GM12878 (cell line): ENCODE measurements at regions not wholly inside any gene's neighbourhood (a gene's known extent, or its start where the extent isn't known, plus 50 kb on each side); places are given as distances from the start of the nearest gene placed in this dataset.

Source experiments
- ATAC-seq: fragments of 200-7000 bp; cut with Tn5 transposase; 3 replicates; pipeline ENCODE4 v1.9.1; 2020; ENCODE audit warnings: mild to moderate bottlenecking, moderate library complexity
- BruUV-seq: library from RNA; stranded (reverse); fragments of 400-500 nt; replicated peaks from 2 replicates; lab custom pipeline; 2021; lab: Mats Ljungman, UMichigan
- CTCF ChIA-PET: fragments of 300-600 bp; sonication (Branson Sonifier 250); formaldehyde crosslinking; extraction: SDS; loops from one replicate; lab custom pipeline; 2021; ENCODE audit warnings: inconsistent platforms; lab: Yijun Ruan, JAX
- POLR2A ChIA-PET: fragments of 350-600 bp; formaldehyde crosslinking; extraction: SDS; loops from one replicate; lab custom pipeline; 2021; ENCODE audit warnings: inconsistent platforms; lab: Charles Lee
- RAD21 ChIA-PET: fragments of 300-600 bp; sonication (Branson Sonifier 250); formaldehyde crosslinking; loops from one replicate; lab custom pipeline; 2023; ENCODE audit warnings: antibody characterized with exemption; ENCODE audit not compliant: unreplicated experiment; lab: Charles Lee
- SMC1A ChIA-PET: fragments of 300-600 bp; sonication (Branson Sonifier 250); formaldehyde crosslinking; loops from one replicate; lab custom pipeline; 2023; ENCODE audit not compliant: unreplicated experiment, uncharacterized antibody; lab: Charles Lee
- DNase-seq: peaks from one replicate; pipeline ENCODE4 v3.0.0-alpha.2; 2011; ENCODE audit warnings: low read depth, low spot score
- FAIRE-seq: peaks from 3 replicates; lab custom pipeline; 2011; peaks lifted over from hg19 to GRCh38; lab: Jason Lieb, UNC
- H2AFZ ChIP-seq: 2 replicates; pipeline ENCODE4 v1.6.0; 2011; ENCODE audit warnings: low read depth, low read length, control low read depth; ENCODE audit not compliant: control insufficient read depth
- H3K27ac ChIP-seq: 2 replicates; pipeline ENCODE4 v1.5.1; 2011; ENCODE audit warnings: control low read depth; ENCODE audit not compliant: control insufficient read depth, insufficient read depth
- H3K27me3 ChIP-seq, 2 experiments: replicated peaks in 1 of 2; 2 replicates each; pipeline versions ENCODE4 v1.6.0 to v1.6.1; 2011; ENCODE audit warnings: low read length in 1 of 2; ENCODE audit not compliant: control insufficient read depth in 2 of 2, insufficient read depth in 2 of 2
- H3K36me3 ChIP-seq, 2 experiments: 2 replicates each; pipeline ENCODE4 v1.5.1; 2011; ENCODE audit warnings: low read length in 1 of 2; ENCODE audit not compliant: control insufficient read depth in 2 of 2, insufficient read depth in 2 of 2
- H3K4me1 ChIP-seq: 2 replicates; pipeline ENCODE4 v1.6.1; 2011; ENCODE audit warnings: mild to moderate bottlenecking, low read length, moderate library complexity, mixed read lengths; ENCODE audit not compliant: control insufficient read depth, insufficient read depth
- H3K4me2 ChIP-seq: 2 replicates; pipeline ENCODE4 v1.6.0; 2011; ENCODE audit warnings: control low read depth; ENCODE audit not compliant: control insufficient read depth, insufficient read depth
- H3K4me3 ChIP-seq: fragments of 200-600 bp; sonication (generic); 2 replicates; pipeline ENCODE4 v1.5.1; 2016
- H3K79me2 ChIP-seq: 2 replicates; pipeline ENCODE4 v1.6.0; 2011; ENCODE audit warnings: low read length; ENCODE audit not compliant: control insufficient read depth, insufficient read depth
- H3K9ac ChIP-seq: 2 replicates; pipeline ENCODE4 v1.8.0; 2011; ENCODE audit warnings: low read length, control low read depth, mixed read lengths; ENCODE audit not compliant: control insufficient read depth, insufficient read depth
- H3K9me3 ChIP-seq: replicated peaks from 3 replicates; pipeline ENCODE4 v1.5.1; 2011; ENCODE audit warnings: mild to moderate bottlenecking, low read length; ENCODE audit not compliant: control insufficient read depth, insufficient read depth
- H4K20me1 ChIP-seq: 2 replicates; pipeline ENCODE4 v1.6.0; 2011; ENCODE audit not compliant: control insufficient read depth, insufficient read depth
- ASH2L ChIP-seq: fragments of 300-600, 200-600 bp; sonication (generic); IDR thresholded peaks from 2 replicates; pipeline ENCODE4 v1.6.1; 2017; ENCODE audit warnings: low read depth, mild to moderate bottlenecking, borderline replicate concordance
- CBX5 ChIP-seq: sonication (generic); IDR thresholded peaks from 2 replicates; pipeline ENCODE4 v1.6.1; 2016; ENCODE audit warnings: low read depth, moderate library complexity, mild to moderate bottlenecking, inconsistent platforms
- ESRRA ChIP-seq: IDR thresholded peaks from 2 replicates; pipeline ENCODE4 v1.6.1; 2012; ENCODE audit warnings: mild to moderate bottlenecking, low read length, improper control_type of control experiment
- FOXK2 ChIP-seq: fragments of 450-650 bp; IDR thresholded peaks from 2 replicates; pipeline ENCODE4 v1.6.1; 2017; ENCODE audit warnings: mild to moderate bottlenecking, moderate library complexity
- HDAC6 ChIP-seq: fragments of 200-600 bp; sonication (generic); IDR thresholded peaks from one replicate; pipeline ENCODE4 v1.8.0; 2017; ENCODE audit warnings: antibody characterized with exemption; ENCODE audit not compliant: unreplicated experiment
- PKNOX1 ChIP-seq: fragments of 450-650 bp; IDR thresholded peaks from 2 replicates; pipeline ENCODE4 v1.6.1; 2016; ENCODE audit warnings: mild to moderate bottlenecking
- POLR2A ChIP-seq: IDR thresholded peaks from 2 replicates; pipeline ENCODE4 v1.6.1; 2011; ENCODE audit warnings: low read depth, mild to moderate bottlenecking, low read length
- SMAD1 ChIP-seq: fragments of 450-650 bp; IDR thresholded peaks from 2 replicates; pipeline ENCODE4 v1.6.1; 2018; ENCODE audit warnings: mild to moderate bottlenecking, low read depth; ENCODE audit not compliant: partially characterized antibody
- USF2 ChIP-seq: IDR thresholded peaks from 2 replicates; pipeline ENCODE4 v1.6.1; 2011; ENCODE audit warnings: low read depth, low read length, improper control_type of control experiment, borderline replicate concordance
- WRNIP1 ChIP-seq: IDR thresholded peaks from 2 replicates; pipeline ENCODE4 v1.6.1; 2011; ENCODE audit warnings: low read depth, low read length, improper control_type of control experiment, borderline replicate concordance
- ZBTB11 ChIP-seq: fragments of 450-650 bp; formaldehyde crosslinking; IDR thresholded peaks from 2 replicates; pipeline ENCODE4 v1.5.0; 2022; ENCODE audit warnings: mild to moderate bottlenecking, missing genetic modification characterization
- ZNF207 ChIP-seq: fragments of 450-650 bp; IDR thresholded peaks from 2 replicates; pipeline ENCODE4 v1.6.1; 2014; ENCODE audit warnings: antibody characterized with exemption, mild to moderate bottlenecking, borderline replicate concordance
- ZNF274 ChIP-seq: IDR thresholded peaks from one replicate; pipeline ENCODE4 v1.8.0; 2011; ENCODE audit not compliant: insufficient read length, insufficient read depth
- WGBS: methylation state at CpG from one replicate; pipeline ENCODE4 v1.1.6; 2016; ENCODE audit warnings: low lambda C conversion rate; ENCODE audit not compliant: insufficient replicate concordance, insufficient coverage; ENCODE audit errors: missing lambda C conversion rate; 5-methylcytosine and 5-hydroxymethylcytosine counted together
- in situ Hi-C: fragments of 300-500 bp; cut with MboI; formaldehyde crosslinking; loops from 9 replicates; pipeline ENCODE4 v1.14.3; 2018; ENCODE audit warnings: mixed read lengths
- intact Hi-C: fragments of 100-400 bp; cut with micrococcal nuclease; formaldehyde crosslinking; loops from one replicate; pipeline ENCODE4 v1.14.2; 2022; ENCODE audit not compliant: unreplicated experiment

GRCh38 chr21:24785033-24785432, 822.2 kb downstream of the MRPL39 start:
- no peak overlapping the region for H3K4me2 ChIP-seq
- DNase-seq (no peak), ATAC-seq (no peak)
- no peaks in the 10 kb centered on the region for H3K27me3 ChIP-seq
- no peaks in the 10 kb centered on the region for H3K9me3 ChIP-seq
- no peaks in the 10 kb centered on the region for H4K20me1 ChIP-seq
- in situ Hi-C loops (no loop called here), intact Hi-C loops (no loop called here)
- H3K36me3 ChIP-seq: no peaks in the 10 kb centered on the region
- no peaks in the 10 kb centered on the region for H3K79me2 ChIP-seq
- CTCF ChIA-PET: no interaction called here
- POLR2A ChIA-PET: no interaction called here
- no peak overlapping the region for H3K4me3 ChIP-seq
- SMC1A ChIA-PET: no interaction called here
- no peak for TF ChIP-seq WRNIP1
- TF ChIP-seq POLR2A: no peak
- TF ChIP-seq HDAC6: no peak
- TF ChIP-seq ZNF274: no peak
- TF ChIP-seq PKNOX1: no peak
- TF ChIP-seq, all 136 proteins: peak for 0
- no peak overlapping the region for H2AFZ ChIP-seq
- H3K9ac ChIP-seq: no peak overlapping the region
- RAD21 ChIA-PET: no interaction called here
- WGBS: 6% methylated on average over 3 of the region's 3 CpGs
- no peak overlapping the region for H3K27ac ChIP-seq
- no peaks in the 10 kb centered on the region for H3K4me1 ChIP-seq
- FAIRE-seq: no peak
- BruUV-seq: no TSS peak

GRCh38 chr21:24781146-24781545, 826.1 kb downstream of the MRPL39 start:
- in situ Hi-C loops: no loop called here
- FAIRE-seq: no peak
- Histone ChIP-seq H3K36me3 (no peaks in the 10 kb centered on the region), H3K9me3 (no peaks in the 10 kb centered on the region), H3K27ac (no peak overlapping the region), H3K4me1 (no peaks in the 10 kb centered on the region), H2AFZ (no peak overlapping the region), H3K9ac (no peak overlapping the region), H3K27me3 (no peaks in the 10 kb centered on the region), H3K4me2 (no peak overlapping the region), H3K79me2 (no peaks in the 10 kb centered on the region), H4K20me1 (no peaks in the 10 kb centered on the region), H3K4me3 (no peak overlapping the region)
- intact Hi-C loops: no loop called here
- CTCF ChIA-PET: no interaction called here
- no TSS peak for BruUV-seq
- DNase-seq: no peak
- no peak for ATAC-seq
- WGBS: 0% methylated on average over 2 of the region's 2 CpGs
- RAD21 ChIA-PET: no interaction called here
- SMC1A ChIA-PET: no interaction called here
- POLR2A ChIA-PET: interaction anchor here (0.7 kb wide), 1 partner anchor 160 kb away, joined by 3 read pairs; no protein-coding TSS in a partner anchor
- no peak for TF ChIP-seq SMAD1
- no peak for TF ChIP-seq USF2
- TF ChIP-seq ESRRA: no peak
- TF ChIP-seq CBX5: no peak
- TF ChIP-seq ZNF207: no peak
- TF ChIP-seq FOXK2: no peak
- TF ChIP-seq ZBTB11 (CRISPR knock-in tag): no peak
- TF ChIP-seq ASH2L: no peak
